ENCODE measurements at regions not wholly inside any gene's neighbourhood (a gene's known extent, or its start where the extent isn't known, plus 50 kb on each side); places are given as distances from the start of the nearest gene placed in this dataset.

- FAIRE-seq (no peak), ATAC-seq (no peak), DNase-seq (ENCODE audit: low spot score) (no peak)
- H2AFZ ChIP-seq (ENCODE audit: low read length): no peak overlapping the region
- no peaks in the 10 kb centered on the region for H4K20me1 ChIP-seq (ENCODE audit: insufficient read depth, low read length)
- H3K4me3 ChIP-seq (replicated peaks in 1 of 3; ENCODE audit: insufficient read depth in 1 of 3, low read depth in 2 of 3, low read length in 3 of 3): no peak overlapping the region
- H3K79me2 ChIP-seq (ENCODE audit: insufficient read depth, low read length): no peaks in the 10 kb centered on the region
- intact Hi-C loops (cut with micrococcal nuclease; ENCODE audit: unreplicated experiment): no loop called here
- no peak overlapping the region for H3K27ac ChIP-seq (ENCODE audit: extremely low read length, insufficient read depth, low read length)
- 0% methylated on average over 2 of the region's 2 CpGs for WGBS (ENCODE audit: low lambda C conversion rate)
- POLR2A ChIA-PET: no interaction called here
- no peaks in the 10 kb centered on the region for H3K36me3 ChIP-seq (replicated peaks in 1 of 2; ENCODE audit: control insufficient read depth in 1 of 2, insufficient read depth in 2 of 2, low read length in 2 of 2)
- TF ChIP-seq MEIS1 (CRISPR knock-in tag; IDR thresholded peaks at IDR 0.05; ENCODE audit: borderline replicate concordance) (no peak), GTF2F1 (IDR thresholded peaks at IDR 0.05; ENCODE audit: low read length) (no peak), MTF1 (CRISPR knock-in tag; IDR thresholded peaks at IDR 0.05) (no peak), HOXA5 (CRISPR knock-in tag; IDR thresholded peaks at IDR 0.05) (no peak), NCOR1 (IDR thresholded peaks at IDR 0.05; ENCODE audit: borderline replicate concordance, low read length) (no peak), ZBTB40 (IDR thresholded peaks at IDR 0.05) (no peak), ZBTB40 (CRISPR knock-in tag; IDR thresholded peaks at IDR 0.05) (no peak)
- H3K4me2 ChIP-seq (ENCODE audit: low read depth, low read length): no peak overlapping the region
- CTCF ChIA-PET (ENCODE audit: low intra/inter-chr PET ratio, low total read pairs): no interaction called here
- no peaks in the 10 kb centered on the region for H3K4me1 ChIP-seq (ENCODE audit: insufficient read depth, low read length)
- H3K9ac ChIP-seq (ENCODE audit: insufficient read depth, low read depth, low read length): no peak overlapping the region
- no TSS peak for BruUV-seq (replicated peaks)
- no peaks in the 10 kb centered on the region for H3K27me3 ChIP-seq (ENCODE audit: control insufficient read depth in 1 of 2, insufficient read depth in 2 of 2, low read length in 2 of 2)
- in situ Hi-C loops (cut with HindIII; ENCODE audit: extremely low pct_ligation_motif_present, low pct_unique_long_range_greater_than_20kb): no loop called here
- no peaks in the 10 kb centered on the region for H3K9me3 ChIP-seq (ENCODE audit: low read length)
Measured at GRCh38 chr18:30450927-30451326, 591.6 kb downstream of the DSC3 start.
